NT2/D1 (cell line): ENCODE measurements at regions not wholly inside any gene's neighbourhood (a gene's known extent, or its start where the extent isn't known, plus 50 kb on each side); places are given as distances from the start of the nearest gene placed in this dataset.

Experiments
- SUZ12 ChIP-seq: IDR thresholded peaks from 2 replicates; pipeline ENCODE4 v1.6.1; 2011; ENCODE audit not compliant: insufficient read length, insufficient read depth; ENCODE audit errors: extremely low read depth
- ZNF274 ChIP-seq: IDR thresholded peaks from 2 replicates; pipeline ENCODE4 v1.6.1; 2011; ENCODE audit warnings: mild to moderate bottlenecking, low read depth, low read length

DNA sequence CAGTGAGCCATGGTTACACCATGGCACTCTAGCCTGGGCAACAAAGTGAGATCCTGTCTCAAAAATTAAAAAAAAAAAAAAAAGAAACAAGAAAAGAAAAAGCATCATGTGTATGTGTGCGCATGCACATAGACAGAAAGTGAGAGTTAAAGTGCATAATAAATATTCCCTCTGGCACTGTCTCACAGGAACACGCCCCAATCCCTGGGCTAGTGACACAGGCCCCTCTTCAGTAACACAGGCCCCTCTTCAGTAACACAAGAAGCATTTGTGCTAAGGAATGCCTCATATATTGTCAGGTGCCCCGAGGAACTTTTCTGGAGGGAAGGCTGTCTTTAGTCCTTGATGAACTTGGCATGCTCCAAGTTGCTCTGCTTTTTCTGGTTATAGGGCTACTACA is 57.5 kb downstream of the RPL27A start:
- TF ChIP-seq ZNF274 (no peak), SUZ12 (no peak)
